CD4-positive, CD25-positive, alpha-beta regulatory T cell (primary cell): ENCODE measurements at regions not wholly inside any gene's neighbourhood (a gene's known extent, or its start where the extent isn't known, plus 50 kb on each side); places are given as distances from the start of the nearest gene placed in this dataset.

Source experiments
- ATAC-seq, 2 donors: fragments of 150-1000 bp; cut with Tn5 transposase; one replicate each; pipeline ENCODE4 v1.10.0; 2021; ENCODE audit warnings: low read depth in 2 of 2, moderate number of reproducible peaks in 2 of 2, moderate library complexity in 1 of 2
- DNase-seq, 3 donors: peaks; one replicate each; pipeline versions ENCODE4 v3.0.0 to v3.0.0-alpha.2; 2012 to 2022; ENCODE audit warnings: mixed read lengths in 1 of 3
- H3K27ac ChIP-seq: one replicate; pipeline ENCODE4 v1.7.0; 2013; ENCODE audit warnings: mild to moderate bottlenecking, low read length; ENCODE audit not compliant: insufficient read depth, poor library complexity, severe bottlenecking
- H3K27me3 ChIP-seq: one replicate; pipeline ENCODE4 v1.7.0; 2013; ENCODE audit warnings: low read length; ENCODE audit not compliant: control insufficient read depth, insufficient read depth
- H3K36me3 ChIP-seq: one replicate; pipeline ENCODE4 v1.7.0; 2013; ENCODE audit warnings: mild to moderate bottlenecking, low read length, moderate library complexity; ENCODE audit not compliant: control insufficient read depth, insufficient read depth
- H3K4me1 ChIP-seq: 2 replicates; pipeline ENCODE4 v1.7.0; 2013; ENCODE audit warnings: mild to moderate bottlenecking, low read length; ENCODE audit not compliant: insufficient read depth, control insufficient read depth, poor library complexity, severe bottlenecking
- H3K4me3 ChIP-seq: one replicate; pipeline ENCODE4 v1.7.0; 2013; ENCODE audit warnings: low read depth, mild to moderate bottlenecking, low read length, moderate library complexity
- H3K9me3 ChIP-seq, 2 experiments: 1 replicate in 1 of 2; 2 replicates in 1 of 2; pipeline ENCODE4 v1.7.0; 2013; ENCODE audit warnings: low read length in 2 of 2, mild to moderate bottlenecking in 1 of 2, moderate library complexity in 1 of 2; ENCODE audit not compliant: control insufficient read depth in 2 of 2
- H3K27ac Mint-ChIP-seq, 3 donors: one replicate each; pipeline ENCODE4 v1.8.0; 2020 to 2022; ENCODE audit warnings: mild to moderate bottlenecking in 3 of 3, mixed read lengths in 3 of 3, moderate library complexity in 2 of 3
- H3K27me3 Mint-ChIP-seq: one replicate; pipeline ENCODE4 v1.8.0; 2022; ENCODE audit warnings: mild to moderate bottlenecking, mixed read lengths
- H3K36me3 Mint-ChIP-seq: one replicate; pipeline ENCODE4 v1.8.0; 2020; ENCODE audit warnings: mixed read lengths
- H3K4me1 Mint-ChIP-seq, 4 donors: one replicate each; pipeline ENCODE4 v1.8.0; 2020 to 2022; ENCODE audit warnings: mixed read lengths in 4 of 4, mild to moderate bottlenecking in 1 of 4
- H3K4me3 Mint-ChIP-seq, 4 donors: one replicate each; pipeline ENCODE4 v1.8.0; 2020 to 2022; ENCODE audit warnings: mild to moderate bottlenecking in 4 of 4, mixed read lengths in 4 of 4, moderate library complexity in 3 of 4
- H3K9me3 Mint-ChIP-seq, 7 donors: one replicate each; pipeline ENCODE4 v1.8.0; 2020 to 2022; ENCODE audit warnings: mixed read lengths in 7 of 7, mild to moderate bottlenecking in 3 of 7, moderate library complexity in 2 of 7

DNA sequence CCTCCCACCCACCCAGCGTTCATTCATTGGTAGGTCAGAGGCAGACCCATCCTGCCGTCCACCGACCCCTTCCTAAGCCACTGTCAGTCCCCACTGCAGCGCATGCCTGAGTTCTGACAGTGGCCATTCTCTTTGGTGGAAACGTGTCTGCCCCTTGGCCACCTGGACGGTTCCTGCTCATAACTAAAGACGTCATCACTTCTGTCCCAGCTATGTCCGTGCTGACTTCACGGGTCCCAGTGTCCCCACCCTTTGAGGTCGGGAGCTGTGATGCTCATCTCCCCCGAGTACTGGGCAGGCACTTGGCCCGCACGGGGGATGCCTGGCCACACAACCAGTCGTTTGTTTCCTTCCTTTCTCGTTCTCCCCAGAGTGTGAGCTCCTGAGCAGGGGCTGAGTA, 267.1 kb downstream of the C16orf95 start:
- Histone ChIP-seq H3K4me3 (no peak overlapping the region), H3K36me3 (no peaks in the 10 kb centered on the region), H3K27ac (no peak overlapping the region), H3K4me1 (no peaks in the 10 kb centered on the region), H3K27me3 (no peaks in the 10 kb centered on the region), H3K9me3 (no peaks in the 10 kb centered on the region)
- Mint-ChIP-seq H3K4me1 (no peaks in the 10 kb centered on the region), H3K36me3 (no peaks in the 10 kb centered on the region), H3K27ac (no peak overlapping the region), H3K9me3 (peaks cover 0 to 5% (median 2%) of the 10 kb centered on the region in 7 donors), H3K27me3 (peaks cover 4% of the 10 kb centered on the region), H3K4me3 (no peak overlapping the region)
- no peak for ATAC-seq
- no peak for DNase-seq

DNA sequence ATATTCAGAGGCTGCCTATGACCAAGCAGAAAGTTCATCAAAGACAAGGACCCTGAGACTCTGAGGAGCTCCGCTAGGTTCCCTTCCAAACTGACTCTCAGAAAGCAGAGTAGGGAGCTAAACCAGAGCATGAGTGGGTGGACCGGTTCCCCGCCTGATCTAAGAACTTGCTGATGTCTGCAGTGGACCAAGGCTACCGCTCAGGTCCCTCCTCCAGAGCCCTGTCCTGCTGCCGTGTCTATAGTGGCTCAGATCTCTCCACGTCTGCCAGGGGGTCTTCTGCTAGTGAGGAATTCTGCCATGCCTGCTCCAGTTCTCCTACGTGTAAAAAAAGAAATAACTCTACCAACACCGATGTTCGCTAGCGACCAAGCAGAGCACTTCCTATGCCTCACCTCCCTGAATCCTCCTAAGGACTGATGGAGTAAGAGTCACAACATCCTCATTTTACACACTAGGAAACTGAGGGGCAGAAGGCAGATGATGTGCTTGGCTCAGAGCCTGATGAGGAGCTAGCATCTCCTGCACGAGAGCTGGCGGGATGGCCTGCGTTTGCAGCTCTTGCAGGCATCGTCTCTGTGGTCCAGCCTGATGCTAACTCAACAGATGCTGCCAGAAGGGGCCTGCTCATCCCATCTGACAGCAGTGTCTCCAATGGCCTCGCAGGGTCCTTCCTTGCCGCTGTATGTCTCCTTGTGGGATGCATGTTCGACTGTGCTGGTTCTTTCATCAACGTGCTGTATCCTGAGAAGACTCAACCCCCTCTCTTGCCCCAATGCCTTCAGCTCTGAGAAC, 265.5 kb downstream of the C16orf95 start:
- DNase-seq (no peak), ATAC-seq (no peak)
- Mint-ChIP-seq H3K36me3 (no peaks in the 10 kb centered on the region), H3K9me3 (peaks cover 0 to 5% (median 4%) of the 10 kb centered on the region in 7 donors), H3K27me3 (peaks cover 4% of the 10 kb centered on the region), H3K4me3 (no peak overlapping the region), H3K27ac (no peak overlapping the region), H3K4me1 (no peaks in the 10 kb centered on the region)
- H3K4me3 ChIP-seq: no peak overlapping the region
- H3K9me3 ChIP-seq: no peaks in the 10 kb centered on the region
- H3K27ac ChIP-seq: no peak overlapping the region
- H3K27me3 ChIP-seq: no peaks in the 10 kb centered on the region
- no peaks in the 10 kb centered on the region for H3K4me1 ChIP-seq
- H3K36me3 ChIP-seq: no peaks in the 10 kb centered on the region

- no peak overlapping the region for H3K4me3 Mint-ChIP-seq
- no peaks in the 10 kb centered on the region for H3K4me1 Mint-ChIP-seq
- Histone ChIP-seq H3K4me3 (no peak overlapping the region), H3K4me1 (no peaks in the 10 kb centered on the region), H3K9me3 (no peaks in the 10 kb centered on the region), H3K27ac (no peak overlapping the region), H3K36me3 (no peaks in the 10 kb centered on the region), H3K27me3 (no peaks in the 10 kb centered on the region)
- DNase-seq (no peak), ATAC-seq (no peak)
- peaks cover 0 to 5% (median 4%) of the 10 kb centered on the region in 7 donors for H3K9me3 Mint-ChIP-seq
- H3K27ac Mint-ChIP-seq: no peak overlapping the region
- peaks cover 4% of the 10 kb centered on the region for H3K27me3 Mint-ChIP-seq
- H3K36me3 Mint-ChIP-seq: no peaks in the 10 kb centered on the region
Measured at GRCh38 chr16:87052506-87052905, 264.7 kb downstream of the C16orf95 start.

GRCh38 chr16:87053016-87053982, 263.9 kb downstream of the C16orf95 start:
- H3K4me3 Mint-ChIP-seq: no peak overlapping the region
- peaks cover 4% of the 10 kb centered on the region for H3K27me3 Mint-ChIP-seq
- Histone ChIP-seq H3K36me3 (no peaks in the 10 kb centered on the region), H3K27ac (no peak overlapping the region), H3K4me3 (no peak overlapping the region), H3K27me3 (no peaks in the 10 kb centered on the region), H3K9me3 (no peaks in the 10 kb centered on the region), H3K4me1 (no peaks in the 10 kb centered on the region)
- no peaks in the 10 kb centered on the region for H3K36me3 Mint-ChIP-seq
- H3K9me3 Mint-ChIP-seq: peaks cover 0 to 5% (median 4%) of the 10 kb centered on the region in 7 donors
- no peak overlapping the region for H3K27ac Mint-ChIP-seq
- no peaks in the 10 kb centered on the region for H3K4me1 Mint-ChIP-seq
- ATAC-seq (no peak), DNase-seq (no peak)

DNA sequence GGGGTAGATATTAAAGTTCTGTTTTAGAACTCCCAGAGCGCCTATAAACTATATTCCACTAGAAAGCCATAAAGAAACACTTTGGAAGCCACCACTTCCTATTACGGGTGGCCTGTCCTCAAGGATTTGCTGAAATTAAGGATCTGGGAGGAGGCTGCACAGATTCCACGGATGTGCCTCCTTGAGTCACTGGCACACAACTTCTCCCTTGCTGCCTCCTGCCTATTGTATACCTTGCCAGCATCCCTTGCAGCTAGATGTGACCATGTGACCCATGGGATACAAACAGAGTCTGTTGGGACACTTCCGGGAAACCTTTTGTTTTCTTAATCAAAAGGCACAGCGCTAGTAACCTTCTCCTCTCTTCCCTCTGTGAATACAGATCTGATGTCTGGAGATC, 263.0 kb downstream of the C16orf95 start:
- ATAC-seq (no peak), DNase-seq (no peak)

DNA sequence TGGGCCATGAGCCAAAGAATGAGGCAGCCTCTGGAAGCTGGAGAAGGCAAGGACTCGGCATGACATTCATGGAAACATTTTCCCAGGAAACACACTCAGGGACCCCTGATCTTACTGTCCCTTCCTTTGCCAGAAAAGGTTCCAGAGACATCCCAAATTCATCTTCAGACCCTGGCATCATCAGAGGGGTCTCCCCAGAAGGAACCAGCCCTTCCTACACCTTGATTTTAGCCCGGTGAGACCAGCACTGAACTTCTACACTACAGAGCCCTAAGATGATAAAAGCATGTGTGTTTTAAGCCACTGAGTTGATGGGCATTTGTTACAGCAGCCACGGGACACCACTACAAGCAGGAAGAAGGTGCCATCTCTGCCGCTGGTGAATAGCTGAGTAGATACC, 262.3 kb downstream of the C16orf95 start:
- ATAC-seq (no peak), DNase-seq (no peak)
- H3K4me3 ChIP-seq: no peak overlapping the region
- no peak overlapping the region for H3K27ac Mint-ChIP-seq
- H3K36me3 ChIP-seq: no peaks in the 10 kb centered on the region
- H3K27ac ChIP-seq: no peak overlapping the region
- H3K27me3 Mint-ChIP-seq: peaks cover 8% of the 10 kb centered on the region
- H3K27me3 ChIP-seq: no peaks in the 10 kb centered on the region
- no peaks in the 10 kb centered on the region for H3K4me1 ChIP-seq
- H3K4me3 Mint-ChIP-seq: no peak overlapping the region
- no peaks in the 10 kb centered on the region for H3K36me3 Mint-ChIP-seq
- peaks cover 0 to 5% (median 4%) of the 10 kb centered on the region in 7 donors for H3K9me3 Mint-ChIP-seq
- no peaks in the 10 kb centered on the region for H3K9me3 ChIP-seq
- H3K4me1 Mint-ChIP-seq: no peaks in the 10 kb centered on the region

More for the DNA sequence above, 263.0 kb downstream of the C16orf95 start:
- Mint-ChIP-seq H3K27me3 (peaks cover 4% of the 10 kb centered on the region), H3K4me1 (no peaks in the 10 kb centered on the region), H3K36me3 (no peaks in the 10 kb centered on the region), H3K4me3 (no peak overlapping the region), H3K27ac (no peak overlapping the region), H3K9me3 (peaks cover 0 to 5% (median 4%) of the 10 kb centered on the region in 7 donors)
- H3K4me1 ChIP-seq: no peaks in the 10 kb centered on the region
- no peaks in the 10 kb centered on the region for H3K36me3 ChIP-seq
- no peak overlapping the region for H3K4me3 ChIP-seq
- H3K9me3 ChIP-seq: no peaks in the 10 kb centered on the region
- H3K27me3 ChIP-seq: no peaks in the 10 kb centered on the region
- no peak overlapping the region for H3K27ac ChIP-seq

DNA sequence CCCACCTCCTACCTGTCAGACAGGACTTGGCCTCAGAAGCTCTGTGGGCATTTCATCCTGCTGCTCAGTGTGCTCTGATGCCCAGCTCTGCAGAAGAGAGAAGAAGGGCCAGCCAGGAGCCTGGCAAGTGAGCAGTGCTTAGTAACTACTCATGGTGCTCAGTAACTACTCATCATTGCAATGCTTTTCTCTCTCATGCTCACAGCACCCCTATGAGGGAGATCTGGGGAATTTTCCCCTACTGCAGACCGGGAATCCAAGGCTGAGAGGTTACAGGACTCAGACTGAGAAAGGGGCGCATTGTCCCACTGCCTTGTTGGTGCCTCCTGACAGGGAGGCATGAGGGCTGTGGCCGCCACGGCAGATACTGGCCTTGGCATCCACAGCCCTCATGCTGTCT, 261.1 kb downstream of the C16orf95 start:
- ATAC-seq (no peak), DNase-seq (no peak)
- H3K36me3 Mint-ChIP-seq: no peaks in the 10 kb centered on the region
- H3K9me3 Mint-ChIP-seq: peaks cover 0 to 5% (median 4%) of the 10 kb centered on the region in 7 donors
- H3K27ac Mint-ChIP-seq: no peak overlapping the region
- Histone ChIP-seq H3K4me3 (no peak overlapping the region), H3K36me3 (no peaks in the 10 kb centered on the region), H3K27me3 (no peaks in the 10 kb centered on the region), H3K9me3 (no peaks in the 10 kb centered on the region), H3K27ac (no peak overlapping the region), H3K4me1 (no peaks in the 10 kb centered on the region)
- no peak overlapping the region for H3K4me3 Mint-ChIP-seq
- peaks cover 12% of the 10 kb centered on the region for H3K27me3 Mint-ChIP-seq
- peaks cover 0 to 2% (median 0%) of the 10 kb centered on the region in 4 donors for H3K4me1 Mint-ChIP-seq
